ENCODE measurements at regions not wholly inside any gene's neighbourhood (a gene's known extent, or its start where the extent isn't known, plus 50 kb on each side); places are given as distances from the start of the nearest gene placed in this dataset.
"Not testable (repeated sequence)": the region's sequence is repeated elsewhere in the genome, so short reads cannot be mapped to it uniquely, and the experiment has no call there.

GRCh38 chr7:94706996-94707740, 51.2 kb upstream of the SGCE start:
- no peak for DNase-seq

GRCh38 chr7:94710256-94710655, 54.3 kb upstream of the SGCE start:
- no peak for DNase-seq

GRCh38 chr7:94722360-94722759, 66.4 kb upstream of the SGCE start:
- DNase-seq = not testable (repeated sequence)

GRCh38 chr7:94728893-94729292, 73.0 kb upstream of the SGCE start:
- not testable (repeated sequence) for DNase-seq

- DNase-seq = no peak
Observed at GRCh38 chr7:94738071-94738470, 82.1 kb upstream of the SGCE start.

GRCh38 chr7:94739180-94739579, 83.2 kb upstream of the SGCE start:
- no peak for DNase-seq

- no peak for DNase-seq
Observed at GRCh38 chr7:94740509-94740908, 84.6 kb upstream of the SGCE start.

GRCh38 chr7:94741179-94741578, 85.2 kb upstream of the SGCE start:
- no peak for DNase-seq

GRCh38 chr7:94748376-94748775, 92.4 kb upstream of the SGCE start:
- DNase-seq = no peak

GRCh38 chr7:94760446-94761100, 104.6 kb upstream of the SGCE start:
- no peak for DNase-seq

- no peak for DNase-seq
Observed at GRCh38 chr7:94761451-94761850, 105.5 kb upstream of the SGCE start.

GRCh38 chr7:94763268-94763667, 107.3 kb upstream of the SGCE start:
- DNase-seq = no peak

- DNase-seq = no peak
Observed at GRCh38 chr7:94769724-94770123, 113.8 kb upstream of the SGCE start.

GRCh38 chr7:94778711-94779459, 123.0 kb upstream of the SGCE start:
- DNase-seq = no peak

- DNase-seq = no peak
Observed at GRCh38 chr7:94779861-94780260, 123.9 kb upstream of the SGCE start.

- no peak for DNase-seq
Observed at GRCh38 chr7:94781236-94781635, 125.3 kb upstream of the SGCE start.

GRCh38 chr7:94782777-94783176, 124.6 kb upstream of the PPP1R9A start:
- no peak for DNase-seq

- no peak for DNase-seq
Observed at GRCh38 chr7:94787285-94787684, 120.1 kb upstream of the PPP1R9A start.

- DNase-seq = not testable (repeated sequence)
Observed at GRCh38 chr7:94788378-94788777, 119.0 kb upstream of the PPP1R9A start.

- DNase-seq = no peak
Observed at GRCh38 chr7:94792241-94792640, 115.2 kb upstream of the PPP1R9A start.

- not testable (repeated sequence) for DNase-seq
Observed at GRCh38 chr7:94797404-94797803, 110.0 kb upstream of the PPP1R9A start.

- DNase-seq = no peak
Observed at GRCh38 chr7:94803821-94804220, 103.6 kb upstream of the PPP1R9A start.

- not testable (repeated sequence) for DNase-seq
Observed at GRCh38 chr7:94808673-94809072, 98.7 kb upstream of the PPP1R9A start.

GRCh38 chr7:94810496-94810895, 96.9 kb upstream of the PPP1R9A start:
- DNase-seq = no peak

All from hematopoietic multipotent progenitor cell treated with erythropoietin and hydrocortisone succinate and interleukin-3 and kit ligand, for 4 days (in vitro differentiated cells).